Omental fat pad (tissue), 3 donors: ENCODE measurements at regions not wholly inside any gene's neighbourhood (a gene's known extent, or its start where the extent isn't known, plus 50 kb on each side); places are given as distances from the start of the nearest gene placed in this dataset.

Experiments used
- ATAC-seq: fragments of 150-250 bp; one replicate; pipeline ENCODE4 v1.9.1; 2016; ENCODE audit warnings: mild to moderate bottlenecking, moderate library complexity; ENCODE audit not compliant: low FRiP score
- DNase-seq: peaks from one replicate; pipeline ENCODE4 v3.0.0-alpha.2; 2019; ENCODE audit warnings: low spot score
- CTCF ChIP-seq, 3 donors: fragments of 450-650 bp; IDR thresholded peaks; one replicate each; pipeline ENCODE4 v1.5.1; 2016 to 2017; ENCODE audit warnings: antibody characterized with exemption in 3 of 3, mild to moderate bottlenecking in 3 of 3, moderate library complexity in 2 of 3

GRCh38 chr3:95389725-95390313 is 1327.0 kb downstream of the NSUN3 start:
- ATAC-seq (no peak), DNase-seq (no peak)
- no peak for TF ChIP-seq CTCF (IDR thresholded peaks at IDR 0.05)

GRCh38 chr3:95394286-95394685 is 1331.4 kb downstream of the NSUN3 start:
- ATAC-seq (no peak), DNase-seq (no peak)
- TF ChIP-seq CTCF (IDR thresholded peaks at IDR 0.05) = no peak

GRCh38 chr3:95399585-95399984 is 1336.7 kb downstream of the NSUN3 start:
- no peak for TF ChIP-seq CTCF (IDR thresholded peaks at IDR 0.05)
- DNase-seq (no peak), ATAC-seq (no peak)

GRCh38 chr3:95401693-95402092 is 1338.8 kb downstream of the NSUN3 start:
- ATAC-seq (no peak), DNase-seq (no peak)
- TF ChIP-seq CTCF (IDR thresholded peaks at IDR 0.05) = no peak

- no peak for TF ChIP-seq CTCF (IDR thresholded peaks at IDR 0.05)
- ATAC-seq = no peak
- no peak for DNase-seq
Measured at GRCh38 chr3:95407709-95408463, 1345.0 kb downstream of the NSUN3 start.

GRCh38 chr3:95408464-95408862 is 1345.6 kb downstream of the NSUN3 start:
- DNase-seq (no peak), ATAC-seq (no peak)
- TF ChIP-seq CTCF (IDR thresholded peaks at IDR 0.05) = no peak

- no peak for TF ChIP-seq CTCF (IDR thresholded peaks at IDR 0.05)
- DNase-seq = no peak
- ATAC-seq = no peak
Measured at GRCh38 chr3:95418251-95418650, 1355.4 kb downstream of the NSUN3 start.
